NB4 (cell line): ENCODE measurements at regions not wholly inside any gene's neighbourhood (a gene's known extent, or its start where the extent isn't known, plus 50 kb on each side); places are given as distances from the start of the nearest gene placed in this dataset.

Experiments used
- CTCF ChIP-seq: IDR thresholded peaks from one replicate; pipeline ENCODE4 v1.5.1; 2012; ENCODE audit warnings: low read depth, low read length
- MAX ChIP-seq: IDR thresholded peaks from 2 replicates; pipeline ENCODE4 v1.6.1; 2011; ENCODE audit warnings: low read depth, low read length
- POLR2A ChIP-seq: IDR thresholded peaks from 2 replicates; pipeline ENCODE4 v1.6.1; 2011; ENCODE audit warnings: mild to moderate bottlenecking; ENCODE audit not compliant: insufficient read length; ENCODE audit errors: extremely low read depth

- TF ChIP-seq CTCF (no peak), POLR2A (no peak), MAX (no peak)
Observed at GRCh38 chr4:133996431-133997121, 205.0 kb downstream of the PABPC4L start.
